ENCODE measurements at regions not wholly inside any gene's neighbourhood (a gene's known extent, or its start where the extent isn't known, plus 50 kb on each side); places are given as distances from the start of the nearest gene placed in this dataset.

DNA sequence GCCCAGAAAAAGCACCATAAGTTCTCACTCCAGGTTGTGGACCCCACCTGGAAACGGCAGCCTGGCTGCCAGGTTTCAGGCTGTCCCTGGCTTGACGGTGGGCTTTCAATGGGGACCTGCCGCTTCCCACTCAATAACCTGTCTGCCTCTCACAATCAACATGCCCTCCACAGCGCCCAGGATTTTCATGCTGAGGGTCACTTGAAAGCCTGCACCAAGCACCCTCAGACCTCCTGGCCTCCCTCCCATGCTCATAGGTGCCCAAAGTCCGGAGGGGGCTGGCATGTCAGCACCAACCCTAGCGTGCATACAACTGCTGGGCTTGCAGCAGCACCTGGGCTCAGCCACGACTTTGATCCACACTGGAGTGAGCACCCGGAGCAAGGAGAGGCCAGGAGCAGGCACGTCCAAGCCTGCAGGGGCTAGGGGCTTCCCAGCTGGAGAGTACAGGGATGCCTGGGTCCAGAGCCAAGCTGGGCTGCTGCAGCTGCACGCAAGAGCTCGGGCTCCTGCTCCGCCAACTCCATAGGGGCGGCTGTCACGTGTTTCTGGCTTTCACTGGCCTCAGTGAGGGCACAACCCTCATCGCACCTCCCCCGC, 1214.3 kb upstream of the RAG2 start:
- intact Hi-C loops (cut with micrococcal nuclease), result no loop called here

DNA sequence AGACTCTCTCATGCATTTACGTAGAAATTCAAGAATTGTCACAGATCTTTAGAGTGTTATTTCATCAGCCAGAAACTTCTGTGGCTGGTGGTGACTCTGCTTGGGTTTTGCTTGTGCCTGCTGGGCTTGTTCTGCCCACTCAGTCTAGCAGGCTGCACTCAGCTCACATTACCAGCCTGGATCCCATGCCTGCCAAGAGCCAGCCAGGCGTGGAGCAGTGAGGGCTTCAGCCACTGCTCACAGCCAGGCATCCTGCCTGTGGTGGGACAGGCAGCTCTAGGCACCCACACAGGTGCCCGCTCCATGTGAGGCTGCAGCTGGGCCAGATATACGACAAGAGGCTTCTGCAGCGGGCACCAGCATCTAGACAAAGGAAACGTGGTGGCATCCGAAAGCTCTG, 1213.3 kb upstream of the RAG2 start:
- intact Hi-C loops (cut with micrococcal nuclease), result no loop called here

DNA sequence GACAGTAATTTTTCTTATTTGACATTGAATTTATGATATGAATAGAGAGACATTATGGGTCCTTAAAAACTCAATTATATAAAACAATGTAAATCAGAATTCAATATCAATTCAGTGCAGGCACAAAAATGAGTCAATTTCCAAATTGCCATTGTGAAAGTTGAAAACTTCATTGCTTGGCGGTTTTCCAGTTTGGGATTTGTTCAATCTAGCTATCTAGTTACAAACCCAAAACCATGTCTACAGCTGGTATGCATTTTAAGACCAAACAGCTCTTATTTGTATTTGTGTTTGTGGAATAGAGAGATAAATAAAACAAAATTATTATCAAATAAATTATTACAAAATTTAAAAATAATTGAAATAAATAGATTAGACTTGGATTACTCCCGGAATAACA, 1206.6 kb upstream of the RAG2 start:
- intact Hi-C loops (cut with micrococcal nuclease), result no loop called here

DNA sequence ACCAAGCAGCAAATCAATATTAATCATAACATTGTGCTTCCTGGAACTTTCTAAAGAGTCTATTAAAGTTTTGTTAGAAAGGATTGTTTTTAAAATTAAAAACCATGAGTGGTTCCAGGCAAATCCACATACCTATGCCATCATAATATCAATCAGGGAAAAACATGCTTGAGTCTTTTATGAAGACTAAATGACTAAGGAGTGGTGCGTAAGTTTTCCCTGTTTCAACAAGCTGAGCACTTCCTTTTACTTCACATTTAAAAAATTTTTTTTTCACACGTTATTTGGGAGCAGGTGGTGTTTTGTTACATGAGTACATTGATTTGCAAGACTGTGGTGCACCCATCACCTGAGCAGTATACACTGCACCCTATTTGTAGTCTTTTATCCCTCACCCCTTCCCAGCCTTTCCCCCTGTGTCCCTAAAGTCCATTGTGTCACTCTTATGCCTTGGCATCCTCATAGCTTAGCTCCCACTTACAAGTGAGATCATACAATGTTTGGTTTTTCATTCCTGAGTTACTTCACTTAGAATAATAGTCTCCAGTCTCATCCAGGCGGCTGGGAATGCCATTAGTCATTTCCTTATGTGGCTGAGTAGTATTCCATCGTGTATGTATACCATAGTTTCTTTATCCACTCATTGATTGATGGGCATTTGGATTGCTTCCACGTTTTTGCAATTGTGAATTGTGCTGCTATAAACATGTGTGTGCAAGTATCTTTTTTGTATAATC, 1190.3 kb upstream of the RAG2 start:
- intact Hi-C loops (cut with micrococcal nuclease), result no loop called here

DNA sequence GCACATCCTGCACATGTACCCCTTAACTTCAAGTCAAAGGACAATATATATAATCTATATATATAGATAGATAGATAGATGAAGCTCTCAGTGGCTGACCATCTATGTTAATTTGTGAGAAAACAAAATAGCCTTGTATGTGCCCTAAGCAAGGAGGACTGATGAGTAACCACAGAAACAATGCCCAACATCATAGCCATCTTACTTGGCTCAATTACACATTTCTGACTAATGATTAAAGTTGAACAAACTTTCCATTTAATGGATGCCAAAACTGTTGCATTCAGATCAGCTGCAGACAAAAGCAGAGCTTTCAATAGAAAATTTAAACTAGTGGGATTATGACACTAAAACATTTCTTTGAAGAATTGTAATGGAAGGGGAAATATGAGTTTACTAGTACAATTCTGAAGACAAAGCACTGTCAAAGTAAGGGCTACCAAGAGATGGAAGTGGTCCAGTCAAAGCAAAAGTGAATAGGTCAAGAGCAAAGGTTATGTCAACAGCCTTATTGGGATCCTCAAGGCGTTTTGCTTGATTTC, 1188.2 kb upstream of the RAG2 start:
- intact Hi-C loops (cut with micrococcal nuclease), result no loop called here

DNA sequence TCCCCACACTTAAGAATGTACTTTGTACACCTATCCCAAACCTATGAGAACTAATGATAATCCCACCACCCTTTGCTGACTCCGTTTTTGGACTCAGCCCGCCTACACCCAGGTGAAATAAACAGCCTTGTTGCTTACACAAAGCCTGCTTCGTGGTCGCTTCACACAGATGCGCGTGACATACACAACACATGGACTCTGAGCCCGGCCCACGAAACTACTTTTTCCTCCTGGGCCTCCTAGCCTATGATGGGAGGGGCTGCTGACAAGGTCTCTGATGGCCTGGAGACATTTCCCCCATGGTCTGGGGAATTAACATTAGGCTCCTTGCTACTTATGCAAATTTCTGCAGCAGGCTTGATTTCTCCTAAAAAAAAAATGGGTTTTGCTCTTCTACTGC, 1176.4 kb upstream of the RAG2 start:
- intact Hi-C loops (cut with micrococcal nuclease), result no loop called here

DNA sequence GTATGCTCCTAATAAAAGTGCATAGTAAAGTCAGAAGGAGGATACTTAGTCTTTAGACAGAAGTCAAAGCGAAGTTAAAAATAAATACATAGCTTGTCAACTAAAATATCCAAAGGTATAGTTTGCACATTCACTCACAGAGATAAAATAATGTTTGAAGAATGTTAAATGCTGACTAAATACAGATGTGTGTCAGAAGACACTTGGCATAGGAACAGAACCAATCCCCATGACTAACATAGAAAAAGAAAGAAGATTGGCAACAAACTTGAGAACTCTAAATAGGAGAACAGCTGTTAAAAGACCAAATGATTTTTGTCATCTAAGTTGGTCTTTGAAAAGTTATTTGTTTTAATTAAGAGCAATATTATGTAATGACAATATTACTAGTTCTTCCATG, 1172.1 kb upstream of the RAG2 start:
- intact Hi-C loops (cut with micrococcal nuclease), result no loop called here

DNA sequence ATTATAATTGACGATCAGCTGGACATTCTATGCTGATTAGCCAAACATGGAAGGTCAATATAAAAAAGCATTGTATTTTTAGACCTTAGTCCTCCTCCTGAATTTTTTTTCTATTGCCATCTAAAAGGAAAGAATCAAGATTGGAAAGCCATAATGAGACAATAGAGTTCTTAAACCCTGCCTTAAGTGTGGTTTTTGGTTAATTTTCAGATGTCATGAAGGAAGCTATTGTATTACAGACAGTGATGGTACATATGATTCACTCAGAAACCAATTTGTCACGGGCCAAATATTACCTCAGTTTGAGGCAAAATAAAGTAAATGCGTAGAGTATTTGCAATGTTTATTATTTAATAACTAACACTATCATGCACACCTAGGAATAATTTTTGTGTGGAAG, 1164.0 kb upstream of the RAG2 start:
- intact Hi-C loops (cut with micrococcal nuclease), result no loop called here

DNA sequence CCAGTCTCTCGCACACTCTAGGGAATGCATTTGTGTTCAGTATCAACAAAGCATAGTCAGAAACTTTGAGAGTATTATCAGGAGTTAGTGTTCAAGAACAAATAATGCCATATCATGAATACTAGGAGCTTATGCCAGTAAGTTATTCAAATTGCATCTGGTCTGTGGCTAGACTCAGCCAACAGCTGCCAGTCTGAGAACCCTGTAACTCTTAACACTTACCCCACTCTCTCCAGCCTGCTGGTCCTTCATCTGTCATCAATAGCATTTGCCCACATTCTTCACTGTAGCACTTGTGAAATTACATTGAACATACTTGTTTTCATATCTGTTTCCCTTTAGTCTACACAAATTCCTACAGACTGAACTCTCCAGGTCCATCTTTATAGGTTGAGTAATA, 1157.5 kb upstream of the RAG2 start:
- intact Hi-C loops (cut with micrococcal nuclease), result no loop called here

DNA sequence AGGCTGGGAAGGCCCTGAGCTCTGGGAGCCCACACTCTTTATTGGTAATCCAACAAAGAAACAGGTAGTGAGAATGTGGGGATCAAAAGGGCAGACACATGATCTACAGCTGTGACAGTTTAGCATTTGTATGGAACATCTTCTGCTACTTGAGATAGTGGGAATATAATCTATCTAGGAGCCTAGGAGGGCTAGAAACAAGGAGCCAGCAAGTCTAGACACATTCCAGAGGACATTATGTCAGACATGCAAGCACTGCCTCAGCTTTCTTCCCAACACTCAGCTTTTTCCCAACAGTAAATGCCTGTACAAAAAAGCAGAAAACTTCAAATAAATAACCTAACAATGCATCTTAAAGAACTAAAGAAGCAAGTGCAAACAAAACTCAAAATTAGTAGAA, 1150.6 kb upstream of the RAG2 start:
- intact Hi-C loops (cut with micrococcal nuclease), result no loop called here

DNA sequence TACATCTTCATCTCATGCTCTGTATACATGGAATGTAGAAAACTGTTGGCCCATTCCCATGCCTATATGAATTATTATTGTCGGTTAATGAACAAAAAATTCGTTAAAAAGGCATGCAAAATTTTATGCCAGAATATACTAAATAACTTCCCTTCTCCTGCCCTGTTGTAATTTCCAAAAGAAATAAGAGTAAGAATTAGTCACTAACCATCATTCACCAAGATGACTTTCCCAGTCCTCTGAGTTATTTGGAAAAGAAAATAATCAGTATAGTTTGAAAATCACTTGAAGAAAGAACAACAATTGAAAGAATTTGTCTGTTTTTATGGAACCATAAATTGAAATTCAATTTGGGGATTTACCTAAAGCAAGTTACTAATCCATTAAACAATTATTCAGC, 1149.1 kb upstream of the RAG2 start:
- intact Hi-C loops (cut with micrococcal nuclease), result no loop called here

DNA sequence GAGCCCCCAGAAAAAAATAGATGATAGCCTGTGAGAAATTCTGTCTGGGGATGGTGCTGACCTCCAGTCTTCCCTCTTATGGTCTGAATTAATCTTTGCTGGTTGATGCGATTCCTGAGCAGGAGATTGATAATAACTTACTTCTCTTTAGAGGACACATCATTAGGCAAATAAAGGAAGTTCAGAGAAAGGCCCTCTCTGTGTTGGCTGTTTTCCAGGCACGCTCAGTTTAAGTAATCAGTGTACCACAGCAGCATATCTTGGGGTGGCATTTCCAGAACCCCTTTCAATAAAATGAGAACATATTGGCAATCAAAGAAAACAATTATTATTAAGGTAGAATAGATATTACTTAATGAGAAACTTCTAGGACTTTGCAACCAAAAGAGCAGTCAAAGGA, 1129.3 kb upstream of the RAG2 start:
- intact Hi-C loops (cut with micrococcal nuclease), result no loop called here

DNA sequence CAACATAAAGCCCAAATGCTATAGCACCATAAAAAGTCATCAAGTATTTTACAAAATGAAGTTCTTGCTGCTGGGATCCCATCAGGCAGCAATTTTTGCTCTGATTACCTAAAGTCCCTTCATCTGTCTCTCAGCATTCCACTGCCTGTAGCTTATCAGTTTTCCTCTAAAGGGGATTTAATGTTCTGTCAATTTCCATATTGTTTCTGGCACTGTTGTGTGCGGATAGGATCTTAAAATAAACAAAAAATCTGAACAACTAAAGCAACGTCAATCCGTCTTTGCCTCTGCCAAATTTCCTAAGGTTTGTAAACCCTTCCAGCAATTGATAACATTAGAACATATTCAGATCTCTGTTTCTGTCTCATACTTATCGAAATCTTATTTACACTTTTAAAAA, 1126.3 kb upstream of the RAG2 start:
- intact Hi-C loops (cut with micrococcal nuclease), result no loop called here

DNA sequence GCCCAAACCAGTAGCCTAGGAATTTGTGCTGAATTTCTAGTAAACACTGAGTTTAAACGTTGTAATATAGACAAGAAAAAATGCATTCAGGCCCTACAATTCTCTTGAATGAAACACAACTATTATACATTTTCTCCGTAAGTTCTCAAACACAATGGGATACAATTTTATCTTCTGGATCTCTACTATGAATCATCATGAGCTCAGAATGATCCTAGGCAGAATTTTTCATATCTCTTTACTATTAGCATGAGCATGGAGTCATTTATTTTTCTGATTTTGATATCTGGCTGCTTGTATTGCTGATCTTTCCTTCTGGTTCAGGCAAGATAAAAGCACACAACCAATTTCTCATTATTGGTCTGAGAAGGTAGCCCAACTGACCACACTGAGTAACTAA, 1123.4 kb upstream of the RAG2 start:
- intact Hi-C loops (cut with micrococcal nuclease), result no loop called here

DNA sequence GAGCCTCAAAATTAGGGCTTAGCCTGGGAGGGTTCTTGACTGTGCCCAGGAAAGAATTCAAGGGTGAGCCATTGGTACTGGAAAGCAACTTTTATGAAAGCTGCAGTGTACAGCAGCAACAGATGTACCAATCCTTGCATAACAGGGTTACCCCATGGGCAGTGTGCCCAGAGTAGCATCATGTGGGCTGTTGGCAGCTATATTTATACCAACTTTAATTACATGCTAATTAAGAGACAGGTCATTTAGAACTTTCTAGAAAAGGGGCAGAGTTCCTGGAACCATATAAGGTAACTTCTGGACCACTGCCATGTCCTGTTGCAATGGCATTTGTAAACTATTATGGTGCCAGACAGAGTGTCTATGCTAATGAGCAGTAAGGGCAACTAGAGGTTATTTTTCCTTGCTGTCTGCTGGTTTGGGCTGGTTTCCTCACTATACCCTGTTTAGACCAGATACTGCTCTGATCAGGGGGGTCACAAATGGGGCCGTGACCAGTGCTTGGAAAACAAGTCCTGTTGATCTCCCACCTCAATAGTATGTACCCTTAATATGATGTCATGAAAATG, 1120.5 kb upstream of the RAG2 start:
- intact Hi-C loops (cut with micrococcal nuclease), result no loop called here

DNA sequence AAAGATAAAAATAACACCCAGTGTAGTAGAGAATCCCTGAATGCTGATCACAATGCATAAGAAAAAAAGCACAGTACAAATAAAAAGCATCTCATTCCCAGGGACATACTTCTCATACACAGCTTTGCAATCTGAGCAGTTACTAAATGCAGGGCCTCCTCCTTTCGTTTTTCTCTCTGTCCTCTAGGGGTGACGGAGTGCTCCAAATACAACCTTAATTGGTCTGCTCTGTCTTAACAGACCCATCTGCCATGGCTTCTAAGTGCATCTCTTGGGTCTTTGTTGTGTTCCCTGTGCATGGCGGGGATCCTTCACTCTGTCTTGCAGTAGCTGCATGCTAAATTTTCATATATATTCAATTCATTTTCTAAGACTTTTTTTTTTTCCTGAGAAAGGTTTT, 1114.2 kb upstream of the RAG2 start:
- intact Hi-C loops (cut with micrococcal nuclease), result no loop called here

DNA sequence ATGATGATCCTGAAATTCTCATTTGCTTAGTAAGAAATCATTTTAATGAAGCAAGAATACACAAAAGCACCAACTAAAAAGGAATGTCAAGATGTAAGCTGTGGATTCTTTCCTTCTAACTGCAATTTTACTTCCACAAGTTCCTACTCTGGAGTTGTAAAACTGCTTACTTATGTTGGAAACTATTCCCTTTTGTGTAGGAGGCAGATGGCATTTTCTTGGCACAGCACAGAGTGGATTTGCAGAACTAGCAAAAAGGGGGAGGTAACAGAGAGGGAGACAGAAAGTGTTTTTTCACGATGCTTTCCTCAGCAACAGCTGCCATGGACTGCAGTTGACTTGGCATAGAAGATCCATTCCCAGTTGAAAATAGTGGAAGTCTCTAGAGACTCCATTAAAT, 1112.0 kb upstream of the RAG2 start:
- intact Hi-C loops (cut with micrococcal nuclease), result no loop called here

DNA sequence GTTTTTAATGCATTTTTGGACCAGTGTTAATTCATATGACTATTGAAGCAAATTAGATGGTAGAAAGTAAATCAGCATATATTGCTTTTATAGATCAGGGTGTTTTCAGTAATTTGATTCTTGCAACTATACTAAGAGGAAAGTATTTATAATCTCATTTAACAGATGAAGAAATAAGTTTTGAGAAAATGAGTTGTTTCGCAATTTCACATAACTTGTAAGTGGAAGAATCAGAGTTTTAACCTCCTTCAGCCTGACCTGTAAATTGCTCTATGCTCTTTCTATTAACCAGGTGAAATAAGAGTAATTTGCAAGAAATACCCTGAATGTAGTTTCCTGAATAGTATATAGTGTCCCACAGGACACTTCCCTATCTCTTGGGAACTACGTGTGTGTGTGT, 1106.8 kb upstream of the RAG2 start:
- intact Hi-C loops (cut with micrococcal nuclease), result no loop called here

DNA sequence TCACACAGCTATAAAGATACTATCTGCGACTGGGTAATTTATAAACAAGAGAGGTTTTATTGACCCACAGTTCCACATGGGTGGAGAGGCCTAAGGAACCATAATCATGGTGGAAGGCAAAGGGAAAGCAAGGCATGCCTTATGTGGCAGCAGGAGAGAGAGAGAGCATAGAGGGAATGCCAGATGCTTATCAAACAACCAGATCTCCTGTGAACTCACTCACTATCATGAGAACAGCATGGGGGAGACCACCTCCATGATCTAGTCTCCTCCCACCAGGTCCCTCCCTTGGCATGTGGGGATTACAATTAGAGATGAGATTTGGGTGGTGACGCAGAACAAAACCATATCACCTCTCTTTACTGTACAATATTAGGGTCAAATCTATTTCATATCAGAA, 1101.6 kb upstream of the RAG2 start:
- intact Hi-C loops (cut with micrococcal nuclease), result no loop called here

DNA sequence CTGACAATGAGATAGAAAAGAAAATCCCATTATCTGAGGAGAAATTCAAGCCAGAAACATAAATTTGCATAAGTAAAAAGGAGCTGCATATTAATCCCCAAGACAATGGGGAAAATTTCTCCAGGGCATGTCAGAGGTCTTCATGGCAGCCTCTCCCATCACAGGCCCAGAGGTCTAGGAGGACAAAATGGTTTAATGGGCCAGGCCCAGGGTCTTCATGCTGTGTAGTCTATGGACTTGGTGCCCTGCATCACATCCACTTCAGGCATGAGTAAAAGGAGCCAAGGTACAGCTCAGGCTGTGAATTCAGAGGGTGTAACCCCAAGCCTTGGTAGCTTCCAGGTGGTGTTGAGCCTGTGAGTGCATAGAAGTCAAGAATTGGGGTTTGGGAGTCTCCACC, 1097.2 kb upstream of the RAG2 start:
- intact Hi-C loops (cut with micrococcal nuclease), result no loop called here

DNA sequence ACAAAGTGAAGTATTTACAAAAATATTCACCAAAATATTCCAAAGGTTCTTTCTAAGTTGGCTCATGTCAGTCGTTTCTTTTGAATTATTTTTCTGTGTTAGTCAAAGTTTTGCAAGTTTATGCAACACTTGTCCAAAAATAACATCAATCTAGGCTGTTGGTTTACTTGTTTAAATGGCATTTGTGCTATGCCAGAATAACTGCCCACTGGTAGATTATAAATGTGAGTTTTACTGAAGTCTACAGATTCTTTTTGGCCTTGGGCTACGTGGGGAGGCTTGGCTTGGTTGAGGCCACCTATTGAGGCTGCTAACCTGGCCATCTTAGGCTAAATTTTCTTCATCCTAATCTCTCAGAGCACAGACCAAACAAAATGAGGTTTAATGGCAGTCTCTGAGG, 1091.9 kb upstream of the RAG2 start:
- intact Hi-C loops (cut with micrococcal nuclease), result no loop called here

DNA sequence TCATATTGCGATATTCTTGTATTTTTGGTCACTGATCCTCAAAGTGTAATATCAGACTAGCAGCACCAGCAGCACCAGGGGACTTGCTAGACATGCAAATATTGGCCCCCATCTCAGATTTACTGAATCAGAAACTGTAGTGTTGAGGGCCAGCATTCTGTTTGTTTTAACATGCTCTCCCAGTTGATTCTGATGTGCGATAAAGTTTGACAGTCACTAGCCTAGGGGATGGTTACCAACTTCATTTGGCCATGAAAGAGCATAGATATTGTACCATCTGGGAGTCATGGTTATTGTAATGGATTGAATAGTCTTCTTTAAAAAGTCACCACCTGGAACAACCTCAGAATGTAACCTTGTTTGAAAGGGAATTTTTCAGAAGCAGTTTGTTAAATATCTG, 1090.4 kb upstream of the RAG2 start:
- intact Hi-C loops (cut with micrococcal nuclease), result no loop called here

DNA sequence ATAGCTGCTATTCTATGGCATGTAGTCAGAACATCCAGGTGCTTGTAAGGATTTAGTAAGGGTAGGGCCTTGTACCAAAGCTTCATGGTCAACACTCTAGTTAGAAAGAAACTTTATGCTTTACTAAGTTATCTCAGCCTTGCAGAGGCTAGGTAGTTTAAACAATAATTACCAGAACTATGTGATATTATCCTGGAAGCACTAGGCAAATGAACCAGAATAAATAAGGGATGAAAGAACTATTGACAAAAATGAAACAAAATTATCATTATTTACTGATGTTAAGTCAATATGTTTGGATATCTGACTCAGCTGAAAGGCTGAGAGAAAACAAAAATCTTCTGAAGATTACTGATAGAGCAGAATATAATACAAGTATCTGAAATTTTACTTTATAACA, 1089.1 kb upstream of the RAG2 start:
- intact Hi-C loops (cut with micrococcal nuclease), result no loop called here

Measured in T-helper 2 cell treated with Interferon-gamma antibody and Interleukin-4, amounts not matched to agents 100 ng/mL and 5 ng/mL, for 36 hours (primary cell).